SKM-1 treated with dmso at 0.1 percent for 144 hours (cell line): ENCODE measurements at regions not wholly inside any gene's neighbourhood (a gene's known extent, or its start where the extent isn't known, plus 50 kb on each side); places are given as distances from the start of the nearest gene placed in this dataset.

Source experiments
- DNase-seq: peaks from one replicate; lab custom pipeline; 2025; ENCODE audit not compliant: unreplicated experiment; lab: John Stamatoyannopoulos, UW

GRCh38 chrX:16487620-16488385, 162.2 kb upstream of the S100G start:
- no peak for DNase-seq

DNA sequence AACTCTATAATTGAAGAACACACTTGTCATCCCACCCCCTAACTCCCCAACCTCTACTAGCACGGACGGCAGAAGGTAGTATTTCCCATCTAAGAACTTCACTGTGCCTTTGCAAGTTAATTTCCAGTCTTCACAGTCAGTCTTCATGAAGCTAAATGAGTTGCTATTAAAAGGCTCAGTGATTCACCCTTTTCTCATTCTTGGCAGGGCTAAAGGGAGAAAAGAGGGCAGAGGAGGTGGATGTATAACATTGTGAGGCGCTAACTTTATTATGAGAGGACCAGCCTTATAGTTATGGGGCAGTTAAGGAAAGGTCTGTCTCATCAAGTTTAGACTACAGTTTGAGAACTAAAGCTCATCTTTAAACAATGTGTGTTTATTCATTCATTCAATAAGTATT, 161.0 kb upstream of the S100G start:
- DNase-seq: no peak

- DNase-seq: no peak
Measured at GRCh38 chrX:16491461-16491860, 158.5 kb upstream of the S100G start.

DNA sequence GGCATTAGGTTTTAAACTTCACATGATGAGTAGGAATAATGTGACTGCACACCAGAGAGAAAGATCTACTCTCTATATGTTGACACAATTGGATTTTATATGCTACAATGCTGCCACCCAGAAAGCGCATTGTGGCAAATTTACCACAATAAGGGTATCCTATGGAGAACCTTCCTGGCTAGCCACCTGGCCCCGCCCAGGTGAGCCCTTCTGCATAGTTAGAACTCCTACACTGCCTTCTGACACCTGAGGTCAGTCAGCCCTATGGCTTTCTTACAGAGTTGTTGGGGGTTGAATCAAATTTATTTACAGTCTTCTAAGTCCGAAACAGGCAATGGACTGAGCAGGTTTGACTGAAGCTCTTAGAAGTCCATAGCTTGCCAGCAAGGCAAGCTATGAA, 153.8 kb upstream of the S100G start:
- DNase-seq: no peak

- DNase-seq: no peak
Measured at GRCh38 chrX:16511796-16512776, 137.9 kb upstream of the S100G start.

GRCh38 chrX:16516232-16516876, 133.6 kb upstream of the S100G start:
- no peak for DNase-seq

GRCh38 chrX:16517039-16517605, 132.8 kb upstream of the S100G start:
- no peak for DNase-seq

DNA sequence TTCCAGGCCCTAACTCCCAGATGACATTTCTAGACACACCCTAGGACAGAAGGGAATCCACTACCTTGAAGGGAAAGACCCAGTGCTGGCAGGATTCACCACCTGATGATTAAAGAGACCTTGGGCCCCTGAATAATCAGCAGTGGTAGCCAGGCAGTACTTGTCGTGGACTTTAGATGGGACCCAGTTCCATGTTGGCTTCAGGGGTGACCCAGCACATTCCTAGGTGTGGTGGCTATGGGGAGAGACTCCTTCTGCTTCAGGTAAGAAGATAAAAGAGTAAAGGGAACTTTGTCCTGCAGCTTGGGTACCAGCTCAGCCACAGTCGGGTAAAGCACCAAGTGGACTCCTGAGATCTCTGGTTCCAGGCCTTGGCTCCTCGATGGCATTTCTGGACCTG, 131.8 kb upstream of the S100G start:
- DNase-seq: no peak

DNA sequence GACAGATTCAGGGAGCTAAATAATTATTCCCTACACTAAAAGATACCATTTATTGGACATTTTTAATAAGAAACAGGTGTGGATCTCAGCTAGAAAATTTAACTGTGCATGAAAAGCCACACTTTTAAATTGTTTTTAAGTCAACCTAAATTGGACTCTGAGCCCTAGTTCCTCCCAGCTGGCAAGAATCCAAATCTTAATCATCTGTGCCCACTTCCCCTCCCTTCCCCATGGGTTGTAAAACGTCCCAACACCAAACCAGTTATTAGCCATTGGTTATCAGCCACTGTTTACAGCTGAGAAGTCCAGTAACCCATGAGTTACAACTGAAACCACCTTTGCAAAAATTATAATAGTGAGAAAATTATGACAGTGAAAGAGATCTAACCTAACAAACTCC, 125.6 kb upstream of the S100G start:
- no peak for DNase-seq

- no peak for DNase-seq
Measured at GRCh38 chrX:16526003-16526402, 124.0 kb upstream of the S100G start.

GRCh38 chrX:16528620-16529019, 121.3 kb upstream of the S100G start:
- DNase-seq: peak; percentile 10
